Raji (cell line): ENCODE measurements at regions not wholly inside any gene's neighbourhood (a gene's known extent, or its start where the extent isn't known, plus 50 kb on each side); places are given as distances from the start of the nearest gene placed in this dataset.

ENCODE experiments used
- POLR2A ChIP-seq: IDR thresholded peaks from 2 replicates; pipeline ENCODE4 v1.6.1; 2011; ENCODE audit warnings: low read depth, low read length, control low read depth; ENCODE audit not compliant: insufficient read depth

DNA sequence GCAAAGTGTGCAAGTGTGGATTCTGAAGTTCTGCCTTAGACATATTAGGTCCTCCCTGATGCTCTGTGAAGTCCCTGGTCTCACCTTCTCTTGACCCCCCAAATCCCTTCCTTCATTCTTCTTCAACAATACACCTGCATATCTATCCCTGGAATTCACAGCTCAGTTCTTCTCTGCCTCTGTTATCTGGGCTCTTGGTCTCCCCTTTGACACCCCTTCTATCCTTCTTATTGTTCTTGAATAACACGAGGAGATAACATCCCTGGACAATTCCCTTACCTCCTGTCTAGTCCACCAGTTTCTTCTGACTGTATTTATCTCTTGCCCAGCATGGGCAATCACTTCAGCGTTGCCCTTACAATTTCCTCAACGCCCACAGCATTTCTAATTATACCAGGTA lies 104.8 kb upstream of the ATG10 start:
- no peak for TF ChIP-seq POLR2A

DNA sequence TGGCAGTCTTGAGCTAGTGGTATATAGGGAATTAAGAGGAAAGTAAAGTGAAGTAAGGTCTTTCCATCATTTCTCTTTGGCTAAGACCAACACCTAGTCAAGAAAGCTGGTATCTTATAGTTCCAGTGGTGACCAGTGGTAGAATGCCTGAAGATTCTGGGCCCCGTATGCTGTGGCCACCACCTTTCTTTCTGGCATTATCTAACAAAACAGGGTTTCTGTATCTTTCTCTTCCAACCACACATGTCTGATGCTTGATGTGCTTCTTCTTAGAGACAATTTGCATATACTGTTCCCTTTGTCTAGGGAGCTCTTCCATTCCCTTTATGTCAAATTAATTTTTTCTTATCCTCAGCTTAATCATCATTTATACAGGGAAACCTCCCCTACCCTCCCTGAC lies 109.9 kb upstream of the SSBP2 start:
- no peak for TF ChIP-seq POLR2A

DNA sequence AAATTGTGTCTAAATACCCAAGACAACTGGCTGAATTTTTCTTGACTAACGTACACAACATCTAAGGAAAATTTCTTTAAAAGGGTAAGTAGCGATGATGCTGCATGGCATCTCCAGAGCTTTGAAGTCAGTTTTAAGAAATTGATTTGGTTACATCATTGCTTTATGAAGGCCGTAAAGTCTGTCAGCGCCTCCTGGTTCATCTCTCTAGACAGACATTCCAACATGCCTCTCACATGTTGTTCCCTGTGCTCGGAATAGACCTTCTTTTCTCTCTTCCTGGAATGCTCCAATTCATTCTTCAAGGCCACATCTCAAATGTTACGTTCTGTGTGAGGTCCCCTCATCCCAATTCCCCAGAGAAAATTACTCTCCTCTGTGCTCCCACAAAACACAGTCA lies 108.7 kb upstream of the SSBP2 start:
- TF ChIP-seq POLR2A: no peak

DNA sequence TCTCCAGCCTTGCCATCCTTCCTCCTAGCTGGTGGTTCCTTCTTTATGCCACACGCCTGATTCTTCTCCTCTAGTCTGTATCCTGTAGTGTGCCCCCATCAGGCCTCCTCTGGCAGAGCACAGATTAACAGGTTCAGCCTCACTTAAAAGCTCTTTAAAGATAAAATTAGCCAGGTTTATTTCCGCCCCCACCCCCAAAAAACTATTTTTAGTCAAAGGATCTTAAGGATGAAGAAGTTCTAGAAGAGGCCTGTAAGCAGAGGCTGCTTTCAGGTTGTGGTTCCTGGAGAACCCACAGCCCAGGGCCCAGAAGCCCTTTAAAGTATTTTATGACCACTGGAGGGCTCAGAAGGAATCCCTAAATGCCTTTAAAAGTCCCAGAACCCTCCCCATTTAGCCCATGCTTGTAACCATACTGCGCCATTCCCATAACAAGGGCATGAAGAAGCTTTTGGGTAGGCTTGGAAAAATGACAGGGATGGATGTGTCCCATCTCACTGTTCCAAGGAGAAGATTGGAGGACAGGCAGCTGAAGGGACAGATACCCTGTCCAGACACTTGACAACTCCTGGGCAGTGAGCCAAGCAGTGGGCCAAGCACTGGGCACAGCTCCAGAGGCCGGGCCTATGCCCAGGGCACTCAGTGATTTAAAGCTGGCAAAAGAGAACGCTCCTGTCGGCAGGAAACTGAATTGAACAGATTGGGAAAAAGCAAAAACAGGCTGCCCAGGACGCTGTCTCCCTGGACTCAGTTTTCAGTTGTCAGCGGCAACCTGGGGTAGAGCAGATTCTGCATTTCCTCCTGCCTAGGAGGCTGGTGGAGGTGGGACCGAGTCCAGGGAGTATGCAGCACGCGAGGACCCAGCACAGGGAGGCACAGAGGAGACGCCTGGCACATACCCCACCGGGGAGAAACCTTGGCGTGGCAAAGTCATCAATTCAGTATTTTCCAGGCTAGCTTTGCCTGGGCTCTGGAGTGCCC lies 106.3 kb upstream of the SSBP2 start:
- TF ChIP-seq POLR2A: no peak

DNA sequence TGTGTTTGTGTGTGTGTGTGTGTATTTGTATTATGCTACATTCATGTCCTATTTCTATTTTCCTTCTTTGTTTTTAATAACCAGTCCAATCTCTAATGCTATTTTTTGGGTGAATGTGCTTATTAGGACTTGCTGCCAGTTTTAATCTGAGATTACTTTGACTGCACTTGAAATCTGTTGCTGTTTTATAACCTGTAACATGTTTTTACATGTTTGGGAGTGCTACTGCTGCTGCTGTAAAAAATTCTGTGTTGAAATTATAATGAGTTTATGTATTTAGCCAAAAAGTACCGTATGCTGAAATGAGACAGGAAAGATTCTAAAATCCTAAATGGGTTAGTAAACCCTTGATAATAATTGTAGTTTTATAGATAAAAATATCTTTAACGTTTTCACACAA lies 104.7 kb upstream of the SSBP2 start:
- TF ChIP-seq POLR2A: no peak

- no peak for TF ChIP-seq POLR2A
These were observed 104.0 kb upstream of the SSBP2 start for GRCh38 chr5:81854915-81855314.

DNA sequence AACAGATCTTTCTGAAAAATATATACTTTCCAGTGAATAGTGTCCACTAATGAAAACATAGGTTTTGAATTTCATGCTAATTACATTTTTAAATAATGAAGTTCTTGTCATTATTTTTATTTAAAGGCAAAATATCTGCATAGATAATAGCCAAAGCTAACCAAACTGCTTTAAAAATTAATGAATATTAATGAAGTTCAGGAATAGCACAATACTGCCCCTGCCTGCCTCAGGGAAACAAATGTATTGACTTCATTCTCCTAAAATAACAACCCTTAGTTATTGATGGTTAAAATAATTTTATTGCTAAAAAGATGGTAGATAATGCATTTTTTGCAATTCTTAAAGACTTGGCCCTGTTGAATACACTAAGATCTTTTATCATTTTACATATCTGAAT lies 103.6 kb upstream of the SSBP2 start:
- no peak for TF ChIP-seq POLR2A

DNA sequence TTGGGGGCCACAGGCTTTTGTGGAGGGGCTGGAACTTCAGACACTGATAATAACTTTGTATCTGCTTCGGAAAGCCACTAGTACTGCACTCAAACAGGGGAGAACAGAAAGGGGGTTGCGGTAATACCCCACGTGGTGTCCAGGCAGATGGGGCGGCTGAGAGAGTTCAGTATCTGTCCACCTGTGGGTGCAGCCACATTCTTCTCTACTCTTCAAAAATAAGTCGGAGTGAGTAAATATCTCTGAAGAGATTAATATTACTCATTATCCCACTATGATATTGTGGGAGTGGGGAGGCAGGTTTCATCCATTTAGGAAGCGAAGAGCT lies 102.1 kb upstream of the SSBP2 start:
- no peak for TF ChIP-seq POLR2A

GRCh38 chr5:81852291-81853029 lies 101.6 kb upstream of the SSBP2 start:
- TF ChIP-seq POLR2A: no peak

DNA sequence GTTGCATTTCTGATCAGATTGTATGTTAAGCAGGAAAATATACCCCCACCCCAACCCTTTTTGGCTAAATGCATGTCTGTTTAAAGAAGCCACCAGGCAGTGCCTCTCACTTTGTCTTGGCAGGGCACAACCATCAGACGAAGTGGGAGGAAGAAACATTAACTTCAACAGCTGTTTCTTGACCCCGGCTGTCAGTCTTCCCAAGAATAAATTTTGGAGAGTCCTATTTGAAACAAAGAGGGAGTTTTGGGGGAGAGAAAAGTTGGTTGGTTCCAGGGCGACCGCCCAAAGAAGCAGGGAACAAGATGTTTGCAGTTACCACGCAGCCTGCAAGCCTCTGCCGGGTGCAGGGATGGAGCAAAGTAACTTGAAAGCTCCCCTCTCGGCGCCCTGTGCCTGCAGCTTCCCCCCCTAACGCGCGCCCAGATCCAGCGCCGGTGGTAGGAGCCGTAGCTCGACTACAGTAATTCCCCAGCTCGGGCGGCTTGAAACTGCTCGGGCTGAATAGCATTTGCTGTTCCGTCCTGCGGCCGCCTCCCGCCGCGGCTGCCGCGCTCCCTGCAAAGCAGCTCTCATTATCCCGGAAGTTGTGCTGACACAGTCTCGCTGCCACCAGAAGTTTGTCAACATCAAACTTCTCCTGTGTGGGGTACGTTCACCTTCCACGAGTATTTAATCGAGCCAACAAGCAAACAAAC lies 100.7 kb upstream of the SSBP2 start:
- peak; percentile 80 for TF ChIP-seq POLR2A

DNA sequence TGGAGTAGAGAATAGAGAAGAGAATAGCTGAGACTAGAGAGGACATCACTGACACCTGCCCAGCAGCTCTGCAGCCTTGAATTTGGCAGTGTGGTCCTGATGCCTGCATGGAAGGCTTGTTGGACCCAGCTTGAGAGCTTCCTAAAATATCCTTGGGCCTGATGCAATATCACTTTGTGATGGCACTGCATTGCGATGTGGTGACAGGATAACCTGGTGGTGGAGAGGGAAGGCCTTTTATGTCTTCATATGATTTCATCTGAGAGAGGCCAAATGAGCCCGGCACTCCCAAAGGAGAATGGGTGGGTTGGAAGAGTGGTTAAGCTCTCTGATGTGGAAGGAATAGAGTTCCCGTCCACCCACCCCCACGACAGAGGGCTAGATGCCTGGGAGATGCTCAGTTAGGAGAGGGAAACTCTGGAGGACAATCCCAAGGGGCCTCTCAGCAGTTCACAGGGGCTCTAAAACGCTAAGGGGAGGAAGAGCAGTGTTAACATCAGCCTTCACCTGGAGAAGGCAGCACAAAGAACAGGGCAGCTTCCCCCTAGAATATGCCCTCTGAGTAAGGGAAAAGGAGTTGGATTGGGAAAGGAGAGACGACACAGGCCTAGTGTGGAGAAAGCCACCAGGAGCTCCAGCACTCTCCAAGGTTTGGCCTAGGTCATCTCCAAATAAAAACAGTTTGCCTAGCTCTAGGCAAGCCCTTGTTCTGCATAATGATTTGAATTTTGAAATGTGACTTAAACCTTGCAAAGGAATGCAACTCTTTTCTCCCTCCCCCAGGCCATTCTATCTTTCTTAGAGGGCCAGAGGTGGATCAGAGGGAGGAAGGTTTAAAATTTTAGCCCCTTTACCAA lies 99.8 kb upstream of the SSBP2 start:
- TF ChIP-seq POLR2A: no peak

DNA sequence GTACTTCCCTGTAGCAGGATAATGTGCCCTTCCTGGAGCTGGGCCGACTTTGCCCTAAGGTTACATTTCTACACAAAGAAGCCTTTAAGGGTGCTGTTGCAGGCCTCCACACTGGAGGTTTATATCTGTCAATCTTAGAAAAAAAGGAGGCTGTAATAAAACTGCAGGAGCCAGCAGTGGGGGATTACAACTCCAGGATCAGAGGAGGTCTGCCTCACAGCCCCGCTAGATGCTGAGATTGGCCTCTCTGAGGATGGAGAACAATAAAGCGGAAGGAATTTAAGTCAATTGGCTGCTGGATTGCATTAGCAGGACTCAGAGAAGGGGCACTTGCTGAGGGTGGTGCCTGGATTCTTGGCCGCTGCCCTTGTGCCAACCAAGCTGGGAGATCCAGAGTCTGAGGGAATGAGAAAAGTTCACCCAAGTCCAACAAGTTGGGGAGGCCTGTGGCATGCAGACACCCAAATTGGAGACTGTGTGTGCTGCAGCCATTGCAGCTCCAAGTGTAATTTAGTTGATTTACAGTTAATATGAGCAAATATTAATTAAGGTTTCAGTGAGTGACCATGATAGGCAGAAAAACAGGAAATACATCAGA lies 99.0 kb upstream of the SSBP2 start:
- no peak for TF ChIP-seq POLR2A

GRCh38 chr5:81848362-81848880 lies 97.5 kb upstream of the SSBP2 start:
- TF ChIP-seq POLR2A: no peak

DNA sequence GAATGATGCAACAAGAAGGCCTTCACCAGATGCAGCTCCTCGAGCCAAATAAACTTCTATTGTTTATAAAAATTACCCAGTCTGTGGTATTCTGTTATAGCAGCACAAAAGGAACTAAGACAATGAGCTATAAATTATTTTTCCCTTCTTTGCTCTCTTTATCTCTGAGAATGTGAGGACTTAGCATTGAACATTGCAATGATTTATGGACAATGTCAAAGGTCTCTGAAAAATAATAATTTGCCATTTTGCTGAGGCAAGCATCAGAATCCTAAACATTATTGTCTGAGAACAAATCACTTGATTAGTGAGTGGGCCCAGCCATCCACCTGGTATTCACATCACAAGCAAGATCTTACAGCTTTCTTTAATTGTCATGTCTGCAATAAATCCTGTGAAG lies 95.4 kb upstream of the SSBP2 start:
- TF ChIP-seq POLR2A: no peak
